IPS-18c (cell line): ENCODE measurements at regions not wholly inside any gene's neighbourhood (a gene's known extent, or its start where the extent isn't known, plus 50 kb on each side); places are given as distances from the start of the nearest gene placed in this dataset.
"Not testable (repeated sequence)": the region's sequence is repeated elsewhere in the genome, so short reads cannot be mapped to it uniquely, and the experiment has no call there.

Source experiments
- H3K4me3 ChIP-seq: 2 replicates; pipeline ENCODE4 v1.7.0; 2013; ENCODE audit warnings: low read depth, mild to moderate bottlenecking, low read length, moderate library complexity; ENCODE audit not compliant: insufficient read depth
- H3K9me3 ChIP-seq: one replicate; pipeline ENCODE4 v1.6.1; 2013; ENCODE audit warnings: mild to moderate bottlenecking, low read length, moderate library complexity; ENCODE audit not compliant: control insufficient read depth, insufficient read depth

DNA sequence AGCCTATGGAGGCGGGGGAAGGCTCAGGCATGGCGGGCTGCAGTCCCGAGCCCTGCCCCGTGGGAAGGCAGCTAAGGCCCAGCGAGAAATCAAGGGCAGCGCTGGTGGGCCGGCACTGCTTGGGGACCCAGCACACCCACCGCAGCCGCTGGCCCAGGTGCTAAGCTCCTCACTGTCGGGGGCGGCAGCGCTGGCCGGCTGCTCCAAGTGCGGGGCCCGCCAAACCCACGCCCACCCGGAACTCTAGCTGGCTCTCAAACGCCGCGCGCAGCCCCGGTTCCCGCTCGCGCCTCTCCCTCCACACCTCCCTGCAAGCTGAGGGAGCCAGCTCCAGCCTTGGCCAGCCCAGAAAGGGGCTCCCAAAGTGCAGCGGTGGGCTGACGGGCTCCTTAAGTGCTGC, 174.0 kb downstream of the LY86 start:
- H3K9me3 ChIP-seq, H3K4me3 ChIP-seq: not testable (repeated sequence)

DNA sequence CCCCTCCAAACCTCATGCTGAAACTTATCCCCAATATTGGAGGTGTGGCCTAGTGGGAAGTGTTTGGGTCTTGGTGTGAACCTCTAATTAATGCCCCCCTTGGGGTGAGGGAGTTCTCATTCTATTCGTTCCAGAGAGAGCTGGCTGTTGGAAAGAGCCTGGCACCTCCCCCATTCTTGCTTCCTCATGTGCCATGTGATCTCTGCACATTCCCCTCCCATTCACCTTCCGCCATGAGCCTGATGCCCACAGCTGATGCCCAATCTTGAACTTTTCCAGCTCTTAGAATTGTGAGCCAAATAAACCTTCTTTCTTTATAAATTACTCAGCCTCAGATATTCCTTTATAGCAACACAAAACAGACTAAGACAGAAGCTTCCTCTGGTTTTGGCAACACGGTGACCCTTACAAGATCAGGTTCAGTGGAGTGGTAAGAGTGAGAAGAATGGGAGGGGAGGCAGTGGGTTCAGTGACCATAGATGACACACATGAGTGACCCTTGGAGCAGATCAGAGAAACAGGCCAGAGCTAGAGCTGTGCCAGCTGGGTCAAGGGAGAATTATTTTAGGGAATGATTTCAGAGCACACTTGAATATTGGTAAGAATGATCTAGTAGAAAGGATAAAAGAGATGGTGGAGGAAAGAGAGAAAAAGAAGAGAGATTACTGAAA, 176.4 kb downstream of the LY86 start:
- Histone ChIP-seq H3K9me3 (no peaks in the 10 kb centered on the region), H3K4me3 (no peak overlapping the region)

DNA sequence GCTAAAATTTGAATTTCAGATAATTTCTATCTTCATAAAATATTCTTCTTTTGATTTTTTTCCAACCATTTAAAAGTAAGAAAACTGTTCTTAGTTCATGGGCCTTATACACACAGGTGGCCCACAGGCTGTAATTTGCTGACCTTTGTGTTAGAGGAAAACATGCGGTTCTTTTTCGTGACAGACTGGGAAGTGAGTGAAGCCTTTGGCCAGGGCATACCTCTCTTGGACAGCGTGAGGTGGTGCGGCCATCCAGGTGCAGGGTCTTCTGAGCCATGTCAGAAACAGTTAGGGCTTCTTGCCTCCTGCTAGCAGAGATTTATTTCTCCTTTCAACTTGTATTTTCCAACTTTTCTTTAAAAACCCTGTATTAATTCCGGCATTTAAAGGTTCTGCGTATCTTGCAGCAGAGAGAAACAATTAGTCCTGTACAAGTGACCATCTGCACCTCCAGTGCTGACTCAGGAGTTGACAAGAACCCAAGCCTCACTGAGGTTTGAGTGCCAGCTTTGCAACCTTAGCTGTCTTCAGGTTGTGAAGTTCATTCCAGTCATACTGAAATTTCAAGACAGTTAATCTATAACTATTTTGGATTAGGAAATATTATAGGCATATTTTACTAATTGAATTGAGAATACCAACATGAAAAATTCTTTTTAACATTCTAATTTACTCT, 177.8 kb downstream of the LY86 start:
- H3K4me3 ChIP-seq: no peak overlapping the region
- H3K9me3 ChIP-seq: no peaks in the 10 kb centered on the region

DNA sequence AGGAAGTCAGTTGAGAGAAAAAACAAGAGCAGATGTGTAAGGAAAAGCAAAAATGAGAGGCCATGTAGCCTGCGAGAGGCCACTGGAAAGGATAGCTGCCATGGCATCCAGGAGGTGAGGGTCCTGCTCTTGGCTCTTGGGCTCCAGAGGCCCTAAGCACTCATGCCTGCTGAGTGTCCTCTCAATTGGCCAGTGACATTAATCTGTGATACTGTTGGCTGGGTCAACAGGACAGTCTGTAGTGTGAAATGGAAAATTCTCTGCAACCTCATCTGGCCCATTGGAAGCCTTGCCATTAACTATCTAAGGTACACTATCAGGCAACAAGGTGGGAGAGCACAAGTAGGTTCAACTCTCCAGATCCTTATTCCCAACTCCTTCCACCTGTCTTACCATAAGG, 180.9 kb downstream of the LY86 start:
- H3K9me3 ChIP-seq: no peaks in the 10 kb centered on the region
- H3K4me3 ChIP-seq: no peak overlapping the region

DNA sequence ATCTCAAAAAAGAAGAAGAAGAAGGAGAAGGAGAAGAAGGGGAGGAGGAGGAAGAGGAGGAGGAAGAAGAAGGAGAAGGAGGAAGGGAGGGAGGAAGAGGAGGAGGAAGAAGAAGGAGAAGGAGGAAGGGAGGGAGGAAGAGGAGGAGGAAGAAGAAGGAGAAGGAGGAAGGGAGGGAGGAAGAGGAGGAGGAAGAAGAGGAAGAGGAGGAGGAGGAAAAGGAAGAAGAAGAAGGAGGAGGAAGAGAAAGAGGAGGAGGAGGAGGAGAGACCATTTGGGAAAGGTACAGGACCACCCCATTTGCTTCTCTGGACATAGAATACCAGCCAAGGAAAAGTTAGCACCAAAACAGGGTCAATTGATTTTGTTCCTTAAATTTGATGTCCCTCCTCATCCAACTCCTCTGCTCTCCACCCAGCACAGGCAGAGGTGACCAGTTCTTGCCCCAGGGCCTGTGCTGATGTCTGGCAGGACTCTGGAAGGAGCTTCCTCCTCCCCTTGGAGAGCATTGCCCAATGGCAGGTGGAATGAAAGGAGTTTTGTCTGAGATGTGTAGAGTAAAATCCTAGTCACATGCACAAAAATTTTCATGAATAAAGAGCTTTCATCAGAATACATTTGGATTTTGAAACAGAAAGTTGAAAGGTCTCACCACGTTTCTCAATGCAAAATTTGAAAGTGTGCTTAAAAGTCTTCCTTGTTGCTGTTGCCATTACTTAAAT, 182.9 kb downstream of the LY86 start:
- no peaks in the 10 kb centered on the region for H3K9me3 ChIP-seq
- no peak overlapping the region for H3K4me3 ChIP-seq

DNA sequence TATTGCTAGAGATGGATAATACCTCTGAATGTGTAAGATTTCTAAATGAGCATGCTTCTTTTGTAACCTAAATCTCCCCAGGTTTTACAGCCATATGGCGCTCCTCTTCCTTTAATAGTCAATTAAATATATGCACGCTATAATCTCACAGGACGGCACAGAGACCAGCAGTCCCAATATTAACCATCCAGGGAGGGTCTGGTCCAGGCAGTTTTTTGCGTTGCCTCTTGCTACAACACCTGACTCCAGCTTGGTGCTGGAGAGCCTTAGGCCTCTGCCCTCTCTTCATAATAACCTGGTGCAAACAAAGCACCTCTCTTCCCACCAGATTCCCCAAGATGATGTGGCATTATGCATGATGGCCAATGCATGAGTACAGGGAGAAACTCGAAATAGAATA, 183.4 kb downstream of the LY86 start:
- no peaks in the 10 kb centered on the region for H3K9me3 ChIP-seq
- no peak overlapping the region for H3K4me3 ChIP-seq

DNA sequence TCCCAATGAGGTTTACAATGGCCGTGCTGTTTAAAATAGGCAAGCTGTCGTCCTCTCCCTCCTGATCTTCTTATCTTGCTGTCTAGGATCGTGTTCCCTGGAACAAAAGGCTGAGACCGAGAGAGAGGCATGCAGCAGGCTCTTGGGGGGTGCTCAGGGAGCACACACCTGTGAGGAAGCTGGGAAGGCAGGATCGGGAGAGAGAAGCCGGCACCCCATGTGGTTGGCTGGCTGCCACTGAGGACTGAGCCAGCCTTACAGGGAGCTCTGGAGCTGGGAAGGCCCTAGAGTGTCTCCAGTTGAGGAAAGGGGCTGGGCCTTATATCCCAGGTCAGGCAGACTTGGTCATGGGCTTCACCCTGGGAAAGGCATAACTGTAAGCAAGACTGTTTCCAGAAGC, 184.2 kb downstream of the LY86 start:
- Histone ChIP-seq H3K4me3 (no peak overlapping the region), H3K9me3 (no peaks in the 10 kb centered on the region)

DNA sequence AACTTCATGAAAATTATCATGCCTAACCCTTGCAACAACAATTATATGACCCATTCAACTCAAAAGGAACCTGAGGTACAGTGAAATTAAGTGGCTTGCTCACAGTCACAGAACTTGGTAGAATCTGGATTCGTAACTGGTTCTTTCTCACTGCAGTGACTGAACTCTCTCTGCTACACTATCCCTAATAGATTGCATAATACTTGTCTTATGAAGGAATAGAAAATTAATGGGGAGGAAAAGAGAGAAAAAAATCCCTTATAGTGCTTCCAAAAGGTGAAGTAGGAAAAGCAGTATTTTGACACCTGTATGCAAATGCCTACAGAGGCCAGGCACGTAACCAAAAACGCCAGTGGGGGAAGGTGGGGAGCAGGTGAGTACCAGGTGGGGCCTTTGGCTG, 186.6 kb downstream of the LY86 start:
- Histone ChIP-seq H3K4me3 (no peak overlapping the region), H3K9me3 (no peaks in the 10 kb centered on the region)

DNA sequence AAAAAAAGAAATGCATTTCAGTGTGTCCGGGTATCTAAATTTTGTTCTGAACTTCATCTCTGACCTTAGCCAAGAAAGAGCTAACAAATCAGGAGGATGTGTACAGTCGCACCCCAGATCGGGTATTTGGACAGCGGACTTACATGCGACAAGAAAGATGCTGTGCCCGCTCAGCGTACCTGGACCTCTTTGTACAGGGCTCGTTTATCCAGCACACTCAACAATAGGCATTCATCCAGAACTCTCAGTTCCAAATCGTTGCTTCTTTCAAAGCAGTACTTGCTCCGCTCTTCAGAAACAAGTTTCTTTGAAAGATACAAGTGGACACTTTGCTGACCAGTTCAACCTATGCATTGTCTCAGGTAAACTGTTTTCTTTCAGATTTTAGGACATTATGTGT, 191.7 kb downstream of the LY86 start:
- H3K9me3 ChIP-seq: no peaks in the 10 kb centered on the region
- H3K4me3 ChIP-seq: no peak overlapping the region

DNA sequence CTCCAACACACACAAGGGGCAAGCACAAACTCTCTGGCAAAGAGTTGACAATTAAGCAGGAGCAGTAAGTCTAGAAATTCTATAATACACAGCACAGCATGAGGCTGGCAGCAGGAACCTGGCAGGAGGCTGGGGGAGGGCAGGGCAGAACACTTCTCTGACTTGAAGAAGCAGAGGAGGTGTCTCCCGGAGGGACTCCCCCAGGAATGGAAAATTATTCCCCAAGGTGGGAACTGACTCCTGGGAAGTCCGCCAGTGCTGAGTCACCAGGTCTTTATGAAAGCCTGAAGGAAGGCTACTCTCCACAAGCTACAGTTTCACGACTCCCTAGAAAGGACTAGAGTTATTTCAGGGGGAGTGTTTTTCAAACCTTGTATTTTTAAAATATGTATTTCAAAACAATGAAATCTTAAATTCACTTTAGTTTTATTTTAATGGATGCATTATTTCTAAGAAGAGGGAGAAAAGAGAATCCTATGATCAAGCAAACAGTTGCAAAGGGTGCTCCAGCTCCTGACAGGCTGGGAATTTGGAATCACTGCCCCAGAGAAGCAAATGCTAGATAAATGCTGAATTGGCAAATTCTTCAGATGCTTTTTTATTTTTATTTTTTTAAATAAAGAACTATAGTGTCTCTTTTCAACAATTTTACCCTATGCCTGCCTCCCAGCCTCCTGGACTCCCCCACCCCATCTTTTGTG, 192.8 kb downstream of the LY86 start:
- H3K9me3 ChIP-seq: no peaks in the 10 kb centered on the region
- H3K4me3 ChIP-seq: no peak overlapping the region

DNA sequence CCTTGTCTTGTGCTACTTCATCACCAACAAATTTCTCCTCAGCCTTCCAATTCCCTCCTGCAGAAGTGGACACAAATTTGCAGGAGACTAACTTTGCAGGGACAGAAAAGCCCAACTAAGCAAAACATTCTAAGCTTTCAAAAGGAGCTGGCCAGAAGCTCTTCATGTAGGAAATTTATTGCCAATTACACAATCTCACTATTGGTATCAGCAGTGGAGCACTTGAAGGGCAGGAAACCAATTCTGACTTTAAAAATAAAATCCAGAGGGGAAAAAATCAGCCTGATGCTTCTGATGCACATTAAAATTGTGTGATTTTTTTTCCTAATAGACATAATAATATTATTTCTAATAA, 193.3 kb downstream of the LY86 start:
- Histone ChIP-seq H3K4me3 (no peak overlapping the region), H3K9me3 (no peaks in the 10 kb centered on the region)

DNA sequence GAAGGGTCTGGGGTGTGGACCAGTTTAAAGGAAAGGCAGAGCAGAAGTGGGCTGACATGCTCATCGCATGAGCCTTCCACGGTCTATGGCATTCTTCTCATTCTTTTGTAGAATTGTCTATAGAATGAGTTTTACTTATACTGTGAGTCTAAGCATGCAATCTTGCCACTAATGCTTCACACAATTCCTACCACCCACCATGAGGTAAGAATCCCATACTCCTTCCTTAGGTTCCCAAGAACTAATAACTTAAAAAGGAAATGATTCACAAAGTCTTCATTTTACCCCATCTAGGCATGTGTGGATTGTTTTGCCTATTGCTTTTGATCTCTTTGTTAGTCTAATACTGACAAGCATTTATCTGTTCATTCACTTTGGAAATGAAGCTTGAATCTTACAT, 195.2 kb downstream of the LY86 start:
- H3K4me3 ChIP-seq: no peak overlapping the region
- no peaks in the 10 kb centered on the region for H3K9me3 ChIP-seq

DNA sequence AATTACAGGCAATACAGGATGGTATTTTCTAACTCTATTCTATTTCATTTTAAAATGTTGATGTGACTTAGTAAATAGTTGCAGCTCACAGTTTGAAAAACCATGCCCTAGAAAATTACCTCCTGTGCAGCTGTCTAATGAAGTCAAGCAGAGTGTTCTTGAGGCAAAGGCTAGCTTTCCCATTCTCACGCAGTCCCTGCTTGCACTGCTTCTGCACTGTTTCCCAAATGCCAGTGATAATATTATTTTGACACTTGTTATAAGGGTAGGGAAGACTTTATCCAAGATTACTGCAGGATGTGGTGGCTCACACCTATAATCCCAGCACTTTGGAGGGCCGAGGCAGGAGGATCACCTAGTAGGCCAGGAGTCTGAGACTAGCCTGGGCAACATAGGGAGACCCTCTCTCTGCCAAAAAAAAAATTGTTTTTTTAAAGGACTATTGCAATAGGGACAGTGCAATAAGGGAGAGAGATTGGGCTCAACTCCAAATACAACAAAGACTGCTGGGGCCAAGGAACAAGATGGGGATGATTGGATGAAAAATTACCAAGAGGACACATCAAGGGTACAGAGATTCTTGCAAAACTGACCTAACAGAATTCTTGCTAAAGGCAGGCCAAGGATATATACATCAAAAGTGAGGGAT, 196.1 kb downstream of the LY86 start:
- no peaks in the 10 kb centered on the region for H3K9me3 ChIP-seq

DNA sequence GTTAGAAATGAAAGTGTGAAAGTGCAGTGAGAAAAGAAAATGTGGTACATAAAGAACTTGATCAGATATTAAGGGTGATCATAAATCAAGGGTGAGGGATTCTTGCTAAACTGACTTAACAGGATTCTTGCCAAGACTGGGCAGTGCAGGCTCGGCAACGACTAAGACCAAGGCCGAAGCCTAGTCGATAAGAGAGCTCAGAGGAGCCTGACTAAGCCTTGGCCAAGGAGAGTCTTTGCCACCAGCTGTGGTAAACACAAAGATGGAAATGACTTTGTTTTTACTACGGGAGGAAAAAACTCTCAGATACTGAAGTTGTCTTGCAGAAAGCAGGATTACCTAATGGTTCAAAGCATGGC, 196.6 kb downstream of the LY86 start:
- H3K4me3 ChIP-seq: no peak overlapping the region

More for the DNA sequence above, 196.1 kb downstream of the LY86 start:
- no peak overlapping the region for H3K4me3 ChIP-seq

DNA sequence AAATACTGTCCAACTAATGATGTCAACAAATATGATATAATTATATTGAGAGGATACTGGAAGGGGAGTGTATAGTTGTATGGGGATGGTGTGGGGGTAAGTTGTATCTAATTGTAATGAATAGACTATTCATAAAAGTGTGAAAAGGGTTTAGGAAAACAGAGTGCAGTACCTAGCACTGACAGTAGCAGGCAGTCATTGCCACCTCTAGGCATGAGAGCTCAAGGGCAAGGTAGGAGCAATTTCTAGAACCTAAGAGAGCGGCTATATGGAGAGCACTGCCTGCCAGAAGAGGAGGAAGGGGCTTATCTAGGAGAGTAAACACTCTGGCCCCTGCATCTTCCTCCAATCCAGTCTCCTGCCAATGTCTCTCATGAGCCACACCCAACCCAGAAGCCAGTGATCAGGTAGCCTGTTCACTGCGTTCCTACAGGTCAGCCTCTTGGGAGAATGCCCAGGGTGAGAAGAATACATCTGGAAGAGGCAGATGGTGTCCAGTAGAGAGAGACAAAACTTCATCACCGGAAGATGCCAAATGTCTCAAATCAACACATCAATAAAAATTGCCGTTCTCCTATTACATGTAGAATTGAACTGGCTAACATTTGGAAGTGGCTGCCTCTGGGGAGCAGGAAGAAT, 200.0 kb downstream of the LY86 start:
- no peak overlapping the region for H3K4me3 ChIP-seq
- H3K9me3 ChIP-seq: no peaks in the 10 kb centered on the region

More for the DNA sequence above, 196.6 kb downstream of the LY86 start:
- H3K9me3 ChIP-seq: no peaks in the 10 kb centered on the region

DNA sequence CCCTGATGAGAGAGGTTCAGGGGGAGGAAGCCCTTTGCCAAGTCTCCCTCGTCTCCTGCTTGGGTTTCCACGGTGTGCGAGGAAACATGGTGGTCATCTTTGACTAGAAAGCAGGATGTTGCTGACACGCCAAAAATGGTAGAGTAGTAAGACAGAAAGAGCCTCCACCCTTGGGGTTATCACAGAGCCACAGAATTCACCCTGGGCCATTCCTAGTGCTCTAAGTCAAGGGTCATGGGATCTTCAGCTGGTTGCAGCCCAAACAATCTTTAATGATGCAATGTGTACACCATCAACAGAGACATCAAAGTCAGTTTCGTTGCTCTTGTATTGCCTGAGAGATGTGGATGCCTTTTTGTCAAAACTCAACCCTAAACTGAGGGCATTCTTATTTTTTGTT, 201.9 kb downstream of the LY86 start:
- H3K9me3 ChIP-seq: no peaks in the 10 kb centered on the region
- H3K4me3 ChIP-seq: no peak overlapping the region

DNA sequence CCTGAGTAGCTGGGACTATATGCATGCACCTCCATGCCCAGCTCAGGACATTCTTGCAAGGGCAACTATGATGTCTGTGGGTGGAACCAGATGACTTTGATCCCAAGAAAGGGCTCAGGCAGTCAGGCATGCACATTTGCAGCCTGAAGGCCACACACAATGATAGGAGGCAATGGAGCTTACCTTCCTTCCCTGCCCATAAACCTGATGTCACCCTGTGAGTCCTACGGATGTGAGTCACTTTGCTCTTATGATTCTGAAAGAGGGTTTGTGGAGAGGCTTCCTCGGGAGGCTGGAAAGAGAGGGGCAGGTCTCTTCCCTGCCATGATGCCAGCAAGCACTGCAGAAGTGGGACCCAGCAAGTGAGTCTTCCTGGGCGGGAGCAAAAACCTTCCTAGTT, 202.4 kb downstream of the LY86 start:
- H3K9me3 ChIP-seq: no peaks in the 10 kb centered on the region
- H3K4me3 ChIP-seq: no peak overlapping the region
